ENCODE measurements at regions not wholly inside any gene's neighbourhood (a gene's known extent, or its start where the extent isn't known, plus 50 kb on each side); places are given as distances from the start of the nearest gene placed in this dataset.

DNA sequence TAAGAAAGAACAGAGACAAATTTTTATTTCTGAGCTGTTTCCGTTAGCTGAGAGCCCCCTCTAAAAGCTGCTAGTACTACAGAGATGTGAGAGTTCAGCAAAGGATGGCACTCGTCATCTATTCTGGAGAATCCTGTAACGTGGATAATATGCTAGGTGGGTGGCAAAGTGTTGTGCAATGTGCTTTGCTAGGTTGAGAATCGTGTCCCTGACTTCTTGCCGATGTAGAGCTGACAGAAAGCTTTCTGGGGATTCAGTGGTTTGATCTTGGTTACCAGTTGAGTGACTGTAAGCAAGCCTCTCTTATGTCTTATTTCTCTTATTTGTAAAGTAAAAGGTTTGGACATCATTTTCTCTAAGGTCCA, 298.3 kb upstream of the ACTBL2 start:
- DNase-seq (ENCODE audit: low read depth), result no peak
- H3K4me3 ChIP-seq (ENCODE audit: low read depth, low read length), result no peak overlapping the region
- no peak for TF ChIP-seq MYC (IDR thresholded peaks at IDR 0.05; ENCODE audit: low read depth, low read length)
- TF ChIP-seq, protein P1, sequence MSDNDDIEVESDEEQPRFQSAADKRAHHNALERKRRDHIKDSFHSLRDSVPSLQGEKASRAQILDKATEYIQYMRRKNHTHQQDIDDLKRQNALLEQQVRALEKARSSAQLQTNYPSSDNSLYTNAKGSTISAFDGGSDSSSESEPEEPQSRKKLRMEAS (IDR thresholded peaks at IDR 0.05; ENCODE audit: low read depth, low read length), result no peak
- no peak for TF ChIP-seq POLR2A (IDR thresholded peaks at IDR 0.05; ENCODE audit: extremely low read depth, insufficient read length)
- TF ChIP-seq, protein P2, sequence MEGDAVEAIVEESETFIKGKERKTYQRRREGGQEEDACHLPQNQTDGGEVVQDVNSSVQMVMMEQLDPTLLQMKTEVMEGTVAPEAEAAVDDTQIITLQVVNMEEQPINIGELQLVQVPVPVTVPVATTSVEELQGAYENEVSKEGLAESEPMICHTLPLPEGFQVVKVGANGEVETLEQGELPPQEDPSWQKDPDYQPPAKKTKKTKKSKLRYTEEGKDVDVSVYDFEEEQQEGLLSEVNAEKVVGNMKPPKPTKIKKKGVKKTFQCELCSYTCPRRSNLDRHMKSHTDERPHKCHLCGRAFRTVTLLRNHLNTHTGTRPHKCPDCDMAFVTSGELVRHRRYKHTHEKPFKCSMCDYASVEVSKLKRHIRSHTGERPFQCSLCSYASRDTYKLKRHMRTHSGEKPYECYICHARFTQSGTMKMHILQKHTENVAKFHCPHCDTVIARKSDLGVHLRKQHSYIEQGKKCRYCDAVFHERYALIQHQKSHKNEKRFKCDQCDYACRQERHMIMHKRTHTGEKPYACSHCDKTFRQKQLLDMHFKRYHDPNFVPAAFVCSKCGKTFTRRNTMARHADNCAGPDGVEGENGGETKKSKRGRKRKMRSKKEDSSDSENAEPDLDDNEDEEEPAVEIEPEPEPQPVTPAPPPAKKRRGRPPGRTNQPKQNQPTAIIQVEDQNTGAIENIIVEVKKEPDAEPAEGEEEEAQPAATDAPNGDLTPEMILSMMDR (IDR thresholded peaks at IDR 0.05; ENCODE audit: low read depth, low read length), result no peak

DNA sequence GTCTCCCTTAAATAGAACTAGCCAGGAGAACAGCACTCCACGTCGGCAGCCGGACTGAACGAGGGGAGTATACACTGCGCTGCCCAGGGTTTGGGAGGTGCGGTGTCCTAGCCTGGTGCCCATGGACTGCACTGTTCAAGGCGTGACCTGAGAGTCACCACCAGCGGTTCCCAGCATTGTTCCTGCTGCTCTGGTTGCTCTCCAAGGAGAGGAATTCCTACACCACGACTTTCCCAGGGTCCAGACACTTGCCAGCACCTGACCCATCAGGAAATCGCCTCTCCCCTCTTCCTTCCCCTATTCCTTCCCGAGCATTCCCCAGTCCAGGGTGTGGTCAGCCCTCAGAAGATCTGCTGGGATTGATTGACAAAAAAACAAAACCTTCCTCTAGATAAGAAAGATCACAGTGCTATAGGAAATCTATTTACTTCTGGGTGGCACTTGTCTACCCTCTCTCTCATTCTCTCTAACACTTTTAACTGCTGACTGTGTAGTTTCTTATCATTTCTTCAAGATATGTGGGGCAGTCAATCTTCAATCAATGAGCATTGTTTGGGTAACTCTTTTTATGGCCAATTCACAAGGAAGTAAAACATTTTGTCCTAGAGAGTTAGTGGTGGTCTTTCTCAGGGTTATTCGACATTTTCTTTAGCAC, 297.8 kb upstream of the ACTBL2 start:
- TF ChIP-seq MYC (IDR thresholded peaks at IDR 0.05; ENCODE audit: low read depth, low read length), result no peak
- TF ChIP-seq, protein P1 (IDR thresholded peaks at IDR 0.05; ENCODE audit: low read depth, low read length), result no peak
- TF ChIP-seq, protein P2 (IDR thresholded peaks at IDR 0.05; ENCODE audit: low read depth, low read length), result no peak
- TF ChIP-seq POLR2A (IDR thresholded peaks at IDR 0.05; ENCODE audit: extremely low read depth, insufficient read length), result no peak
- H3K4me3 ChIP-seq (ENCODE audit: low read depth, low read length), result no peak overlapping the region
- no peak for DNase-seq (ENCODE audit: low read depth)

DNA sequence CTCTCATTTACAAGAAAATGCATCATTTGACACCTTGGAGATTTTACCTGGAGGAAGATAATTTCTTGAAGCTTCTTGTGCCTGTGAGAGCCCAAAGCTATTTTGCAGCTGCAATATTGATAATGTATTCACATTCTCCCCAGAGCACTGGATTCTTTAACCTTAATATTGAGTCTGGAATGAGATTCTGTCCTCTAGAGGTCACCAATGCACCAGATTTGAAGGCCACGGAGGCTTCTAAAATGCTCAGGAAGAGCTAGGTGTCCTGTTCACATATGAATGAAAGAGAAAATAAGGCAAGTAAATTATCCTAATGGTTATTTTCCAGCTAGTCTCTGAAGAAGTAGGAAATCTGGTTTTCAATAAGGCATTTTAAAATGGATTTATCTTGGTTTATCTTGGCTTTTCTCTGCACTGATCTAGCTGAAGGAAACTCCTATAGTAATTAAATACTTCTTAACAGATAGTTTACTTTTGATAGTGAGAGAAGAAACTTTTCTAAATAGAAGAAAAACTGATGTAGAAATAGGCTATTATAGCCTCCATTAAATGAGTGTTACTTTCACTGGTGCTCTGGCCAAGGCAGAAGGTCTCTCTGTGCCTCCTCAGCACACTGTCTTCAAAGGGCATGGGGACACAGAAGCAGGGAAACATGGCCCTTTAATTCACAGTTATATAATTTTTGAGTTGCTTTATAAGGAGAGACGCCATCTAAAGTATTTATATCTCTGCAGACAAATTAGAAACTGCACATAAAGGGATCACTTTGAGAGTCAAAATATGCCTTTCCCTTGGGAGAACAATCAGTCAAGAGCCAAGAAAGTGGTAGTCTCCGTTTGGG, 297.0 kb upstream of the ACTBL2 start:
- TF ChIP-seq, protein P1 (IDR thresholded peaks at IDR 0.05; ENCODE audit: low read depth, low read length), result no peak
- no peak for TF ChIP-seq MYC (IDR thresholded peaks at IDR 0.05; ENCODE audit: low read depth, low read length)
- TF ChIP-seq, protein P2 (IDR thresholded peaks at IDR 0.05; ENCODE audit: low read depth, low read length), result peak; percentile 39
- no peak overlapping the region for H3K4me3 ChIP-seq (ENCODE audit: low read depth, low read length)
- DNase-seq (ENCODE audit: low read depth), result peak; percentile 57

DNA sequence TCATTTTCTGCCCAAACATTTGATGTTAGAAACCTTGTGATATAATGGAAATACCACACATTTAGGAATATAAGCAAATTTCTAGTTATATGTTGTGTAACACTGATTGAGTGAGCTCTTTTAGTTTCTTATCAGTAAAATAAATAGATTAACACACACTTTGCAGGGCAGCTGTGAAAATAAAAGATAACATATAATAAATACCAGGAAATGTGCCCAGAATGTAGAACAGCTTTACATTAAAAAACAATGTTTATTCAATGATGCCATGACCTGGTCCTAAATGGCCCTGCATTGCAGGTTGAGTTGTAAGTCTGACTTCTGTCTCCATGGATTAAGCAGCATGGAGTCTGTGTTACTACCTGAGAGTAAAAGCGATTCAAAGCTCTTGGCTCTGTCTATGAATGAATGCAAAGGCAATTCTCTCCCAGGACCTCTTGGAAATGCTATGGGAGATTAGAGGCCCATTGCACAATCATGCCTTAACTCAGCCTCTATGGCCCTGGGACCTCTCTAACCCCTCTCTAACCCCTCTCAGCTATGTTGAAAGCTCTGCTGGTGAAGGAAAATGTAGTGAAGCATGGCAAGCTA, 296.0 kb upstream of the ACTBL2 start:
- H3K4me3 ChIP-seq (ENCODE audit: low read depth, low read length), result no peak overlapping the region
- no peak for TF ChIP-seq MYC (IDR thresholded peaks at IDR 0.05; ENCODE audit: low read depth, low read length)
- no peak for TF ChIP-seq POLR2A (IDR thresholded peaks at IDR 0.05; ENCODE audit: extremely low read depth, insufficient read length)
- TF ChIP-seq, protein P2 (IDR thresholded peaks at IDR 0.05; ENCODE audit: low read depth, low read length), result no peak
- TF ChIP-seq, protein P1 (IDR thresholded peaks at IDR 0.05; ENCODE audit: low read depth, low read length), result no peak
- DNase-seq (ENCODE audit: low read depth), result no peak

DNA sequence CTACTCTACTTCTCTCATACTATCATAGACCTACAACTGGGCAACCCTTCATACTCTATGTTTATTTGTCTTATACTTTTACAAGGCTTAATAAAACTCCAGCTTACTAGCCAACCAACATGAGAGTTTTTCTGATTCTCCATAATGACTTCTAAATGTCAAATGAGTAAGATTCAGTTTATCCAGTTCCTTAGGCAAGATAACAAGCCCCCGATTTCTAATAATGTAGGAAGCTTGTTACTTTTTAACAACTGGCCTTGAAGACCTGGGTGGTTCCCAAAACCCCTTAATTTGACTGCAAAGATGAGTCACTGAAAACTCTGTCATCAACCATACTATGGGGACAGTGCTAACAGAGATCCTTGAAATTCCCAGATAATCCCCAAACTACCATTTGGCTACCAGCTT, 294.6 kb upstream of the ACTBL2 start:
- TF ChIP-seq, protein P2 (IDR thresholded peaks at IDR 0.05; ENCODE audit: low read depth, low read length), result no peak
- no peak for TF ChIP-seq MYC (IDR thresholded peaks at IDR 0.05; ENCODE audit: low read depth, low read length)
- TF ChIP-seq, protein P1 (IDR thresholded peaks at IDR 0.05; ENCODE audit: low read depth, low read length), result no peak
- TF ChIP-seq POLR2A (IDR thresholded peaks at IDR 0.05; ENCODE audit: extremely low read depth, insufficient read length), result no peak
- no peak overlapping the region for H3K4me3 ChIP-seq (ENCODE audit: low read depth, low read length)
- no peak for DNase-seq (ENCODE audit: low read depth)
